ENCODE measurements at regions not wholly inside any gene's neighbourhood (a gene's known extent, or its start where the extent isn't known, plus 50 kb on each side); places are given as distances from the start of the nearest gene placed in this dataset.

DNA sequence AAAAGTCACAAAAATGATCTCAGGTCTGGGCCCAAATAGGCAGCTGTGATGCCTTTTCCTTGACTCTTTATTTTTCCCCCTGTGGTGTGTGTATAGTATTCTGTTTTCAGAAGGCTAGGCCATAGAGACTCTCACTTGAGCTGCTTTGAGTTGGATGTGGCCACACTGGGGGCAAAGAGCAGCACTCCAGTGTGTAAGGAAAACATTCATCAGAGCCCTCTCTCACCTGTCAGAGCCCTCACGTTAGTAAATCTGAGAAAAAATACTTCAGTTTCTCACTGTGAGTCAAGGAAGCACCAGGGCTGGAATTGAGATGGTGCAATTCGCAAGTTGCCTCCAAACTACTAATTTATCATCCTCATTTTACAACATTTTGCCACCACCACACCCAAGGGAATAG is 136.1 kb downstream of the ST6GAL2 start:
- TF ChIP-seq, protein P1, sequence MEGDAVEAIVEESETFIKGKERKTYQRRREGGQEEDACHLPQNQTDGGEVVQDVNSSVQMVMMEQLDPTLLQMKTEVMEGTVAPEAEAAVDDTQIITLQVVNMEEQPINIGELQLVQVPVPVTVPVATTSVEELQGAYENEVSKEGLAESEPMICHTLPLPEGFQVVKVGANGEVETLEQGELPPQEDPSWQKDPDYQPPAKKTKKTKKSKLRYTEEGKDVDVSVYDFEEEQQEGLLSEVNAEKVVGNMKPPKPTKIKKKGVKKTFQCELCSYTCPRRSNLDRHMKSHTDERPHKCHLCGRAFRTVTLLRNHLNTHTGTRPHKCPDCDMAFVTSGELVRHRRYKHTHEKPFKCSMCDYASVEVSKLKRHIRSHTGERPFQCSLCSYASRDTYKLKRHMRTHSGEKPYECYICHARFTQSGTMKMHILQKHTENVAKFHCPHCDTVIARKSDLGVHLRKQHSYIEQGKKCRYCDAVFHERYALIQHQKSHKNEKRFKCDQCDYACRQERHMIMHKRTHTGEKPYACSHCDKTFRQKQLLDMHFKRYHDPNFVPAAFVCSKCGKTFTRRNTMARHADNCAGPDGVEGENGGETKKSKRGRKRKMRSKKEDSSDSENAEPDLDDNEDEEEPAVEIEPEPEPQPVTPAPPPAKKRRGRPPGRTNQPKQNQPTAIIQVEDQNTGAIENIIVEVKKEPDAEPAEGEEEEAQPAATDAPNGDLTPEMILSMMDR (IDR thresholded peaks at IDR 0.05; ENCODE audit: poor library complexity) = no peak
- no peak for TF ChIP-seq EZH2 (IDR thresholded peaks at IDR 0.05; ENCODE audit: borderline replicate concordance)

All from hepatocyte (in vitro differentiated cells).